SU-DHL-6 (cell line): ENCODE measurements at regions not wholly inside any gene's neighbourhood (a gene's known extent, or its start where the extent isn't known, plus 50 kb on each side); places are given as distances from the start of the nearest gene placed in this dataset.

Experiments
- CTCF ChIP-seq: fragments of 200-600 bp; sonication (generic); IDR thresholded peaks from one replicate; pipeline ENCODE4 v1.5.1; 2017; ENCODE audit warnings: antibody characterized with exemption, mild to moderate bottlenecking, low read length, moderate library complexity; ENCODE audit not compliant: insufficient read depth, poor library complexity, severe bottlenecking
- EZH2phosphoT487 ChIP-seq: fragments of 200-600 bp; sonication (generic), shearing (Covaris generic); conservative IDR thresholded peaks from 2 replicates; pipeline ENCODE4 v1.6.1; 2018; ENCODE audit warnings: mild to moderate bottlenecking, antibody characterized with exemption, low read length, moderate library complexity, mixed read lengths

GRCh38 chr10:78831461-78831860, 237.3 kb upstream of the ZMIZ1 start:
- no peak for TF ChIP-seq CTCF
- TF ChIP-seq EZH2phosphoT487: no peak
